GM19463 (cell line): ENCODE measurements at regions not wholly inside any gene's neighbourhood (a gene's known extent, or its start where the extent isn't known, plus 50 kb on each side); places are given as distances from the start of the nearest gene placed in this dataset.

ENCODE experiments used
- ATAC-seq: cut with Tn5 transposase; IDR thresholded peaks from one replicate; pipeline ENCODE4 v1.9.1; 2021; ENCODE audit warnings: mild to moderate bottlenecking, moderate library complexity; ENCODE audit not compliant: unreplicated experiment

- no peak for ATAC-seq
These were observed 71.1 kb upstream of the SDK1 start for GRCh38 chr7:3229904-3230470.

GRCh38 chr7:3230908-3231307, 70.1 kb upstream of the SDK1 start:
- ATAC-seq: no peak

DNA sequence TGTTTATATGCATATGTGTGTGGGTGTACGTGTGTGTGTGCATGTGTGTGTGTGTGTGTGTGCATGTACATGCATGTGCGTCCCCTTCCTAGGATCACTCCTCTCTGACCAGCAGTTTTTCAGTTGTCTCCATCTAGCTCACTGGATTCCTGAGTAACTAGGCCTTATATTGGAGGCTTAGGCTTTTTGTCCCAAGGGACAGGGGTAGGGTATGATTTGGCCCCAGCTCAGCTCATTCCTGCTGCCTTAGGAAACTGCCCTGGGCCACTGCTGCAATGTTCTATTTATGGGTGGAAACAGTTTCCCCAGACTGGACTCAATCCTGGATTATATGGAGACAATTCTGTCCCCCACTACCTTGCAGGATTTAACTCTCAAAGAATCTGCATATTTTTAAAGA, 68.8 kb upstream of the SDK1 start:
- no peak for ATAC-seq

GRCh38 chr7:3233301-3233700, 67.8 kb upstream of the SDK1 start:
- no peak for ATAC-seq

- no peak for ATAC-seq
These were observed 67.0 kb upstream of the SDK1 start for GRCh38 chr7:3234051-3234450.

- ATAC-seq: no peak
These were observed 66.2 kb upstream of the SDK1 start for GRCh38 chr7:3234851-3235250.

DNA sequence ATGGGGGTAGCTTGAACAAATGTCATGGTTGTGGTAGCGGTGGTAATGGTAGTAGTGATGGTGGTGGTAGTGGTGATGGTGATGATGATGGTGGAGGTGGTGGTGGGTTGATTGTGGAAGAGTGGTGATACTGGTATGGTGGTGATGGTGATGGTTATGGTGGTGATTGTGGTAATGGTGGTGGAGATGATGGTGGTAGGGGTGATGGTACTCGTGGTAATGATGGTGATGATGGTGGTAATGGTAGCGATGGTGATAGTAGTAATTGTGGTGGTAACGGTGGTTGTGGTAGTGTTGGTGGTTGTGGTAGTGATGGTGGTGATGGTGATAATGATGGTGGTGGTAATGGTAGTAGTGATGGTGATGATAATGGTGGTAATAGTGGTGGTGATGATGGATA, 65.7 kb upstream of the SDK1 start:
- no peak for ATAC-seq

DNA sequence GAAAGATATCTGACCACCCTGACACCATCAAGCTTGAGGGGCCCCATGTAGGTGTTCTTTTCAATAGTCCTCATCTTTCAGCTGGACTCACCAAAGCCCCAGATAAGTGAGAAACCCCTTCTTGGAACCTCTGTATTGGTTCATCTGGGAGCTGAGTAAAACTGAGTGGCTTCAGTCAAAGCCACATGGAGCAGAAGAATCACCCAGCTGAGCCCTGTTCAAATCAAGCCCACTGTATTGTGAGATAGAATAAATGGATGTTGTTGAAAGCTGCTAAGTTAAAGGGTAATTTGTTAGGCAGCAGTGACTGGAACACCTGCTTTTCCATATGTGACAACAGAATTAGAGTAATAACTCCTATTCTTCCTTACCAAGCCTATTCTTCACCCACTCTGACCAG, 64.8 kb upstream of the SDK1 start:
- no peak for ATAC-seq

DNA sequence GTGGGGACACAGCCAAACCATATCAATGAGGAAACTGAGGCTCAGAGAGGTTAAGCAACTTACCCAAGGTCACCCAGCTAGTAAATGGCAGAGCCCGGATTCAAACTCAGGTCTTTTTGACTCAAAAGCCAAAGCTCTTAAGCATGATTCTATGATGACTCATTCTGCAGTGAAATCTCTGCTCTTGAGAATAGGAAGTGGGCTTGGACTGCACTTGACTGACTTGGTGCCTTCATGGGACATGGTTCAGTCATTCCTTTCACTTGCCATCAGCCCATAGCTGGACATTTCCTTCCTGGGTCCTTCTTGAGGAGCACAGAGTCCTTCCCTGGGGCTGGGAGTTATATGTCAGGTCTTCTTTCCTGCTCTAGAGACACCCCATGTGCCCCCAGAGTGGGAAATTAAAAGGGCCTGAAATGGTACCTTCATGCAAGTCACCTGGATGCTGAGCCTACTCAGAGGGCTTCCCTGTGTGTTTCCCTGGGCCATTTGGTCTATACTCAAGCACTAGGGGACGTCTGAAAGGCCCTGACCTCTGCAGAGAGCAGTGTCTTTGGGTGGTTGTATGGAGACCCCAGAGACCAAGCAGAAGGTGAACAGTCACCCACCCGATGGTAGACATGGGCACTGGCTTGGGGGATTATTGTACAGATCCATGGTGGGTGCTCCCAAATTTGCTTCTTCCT, 62.4 kb upstream of the SDK1 start:
- ATAC-seq: no peak

- ATAC-seq: no peak
These were observed 61.8 kb upstream of the SDK1 start for GRCh38 chr7:3239291-3239691.

GRCh38 chr7:3240826-3241430, 60.1 kb upstream of the SDK1 start:
- ATAC-seq: no peak

GRCh38 chr7:3241686-3242258, 59.3 kb upstream of the SDK1 start:
- no peak for ATAC-seq

DNA sequence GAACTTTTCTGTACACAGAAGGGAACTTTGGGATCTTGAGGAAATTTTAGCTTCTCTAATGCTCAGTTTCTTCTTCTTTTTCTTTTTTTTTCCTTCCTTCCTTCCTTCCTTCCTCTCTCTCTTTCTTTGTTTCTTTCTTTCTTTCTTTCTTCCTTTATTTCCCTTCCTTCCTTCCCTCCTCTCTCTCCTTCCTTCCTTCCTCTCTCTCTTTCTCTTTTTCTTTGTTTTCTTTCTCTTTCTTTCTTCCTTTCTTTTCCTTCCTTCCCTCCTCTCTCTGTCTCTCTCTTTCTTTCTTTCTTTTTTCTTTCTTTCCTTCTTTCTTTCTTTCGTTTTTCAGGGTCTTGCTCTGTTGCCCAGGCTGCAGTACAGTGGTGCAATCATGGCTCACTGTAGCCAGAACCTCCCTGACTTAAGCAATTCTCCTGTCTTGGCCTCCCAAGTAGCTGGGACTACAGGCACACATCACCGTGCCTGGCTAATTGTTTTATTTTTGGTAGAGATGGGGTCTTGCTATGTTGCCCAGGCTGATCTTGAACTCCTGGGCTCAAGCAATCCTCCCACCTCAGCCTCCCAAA, 58.6 kb upstream of the SDK1 start:
- no peak for ATAC-seq

DNA sequence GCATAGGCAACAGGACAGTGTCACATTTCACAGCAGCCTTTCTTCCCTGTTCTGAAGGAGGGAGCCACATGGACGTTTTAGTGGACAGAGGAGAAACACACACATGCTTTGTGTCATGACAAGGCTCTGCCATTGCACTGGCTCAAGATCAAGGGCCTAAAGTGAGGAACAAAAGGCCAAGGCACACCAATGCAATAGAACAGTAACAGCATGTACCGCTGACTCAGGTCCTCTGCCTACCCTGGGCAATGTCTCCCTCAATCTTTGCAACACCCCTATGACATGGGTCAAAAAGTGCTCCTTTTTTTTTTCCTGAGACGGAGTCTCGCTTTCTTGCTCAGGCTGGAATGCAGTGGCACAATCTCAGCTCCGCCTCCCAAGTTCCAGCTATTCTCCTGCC, 57.8 kb upstream of the SDK1 start:
- ATAC-seq: no peak

GRCh38 chr7:3243680-3244079, 57.4 kb upstream of the SDK1 start:
- ATAC-seq: no peak

GRCh38 chr7:3244241-3244814, 56.7 kb upstream of the SDK1 start:
- no peak for ATAC-seq

DNA sequence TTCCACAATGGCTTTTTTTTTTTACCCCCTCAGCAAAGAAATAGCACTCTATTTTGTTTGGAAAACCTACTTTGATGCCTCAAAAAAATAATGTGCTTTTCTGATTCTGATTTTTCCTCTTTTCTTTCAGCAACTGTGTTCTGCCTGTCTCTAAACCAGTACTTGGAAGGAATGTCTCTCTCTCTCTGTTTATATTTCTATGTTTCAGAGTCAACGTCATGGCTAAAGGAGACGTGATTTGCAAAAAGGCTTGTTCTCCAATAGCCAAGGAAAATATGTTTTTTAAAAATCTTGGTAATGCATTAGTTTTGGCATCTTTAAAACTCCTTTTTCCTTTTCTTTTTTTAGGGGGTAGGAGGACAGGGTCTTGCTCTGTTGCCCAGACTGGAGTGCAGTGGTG, 56.0 kb upstream of the SDK1 start:
- no peak for ATAC-seq

- no peak for ATAC-seq
These were observed 55.3 kb upstream of the SDK1 start for GRCh38 chr7:3245721-3246120.

- ATAC-seq: no peak
These were observed 54.9 kb upstream of the SDK1 start for GRCh38 chr7:3246127-3246526.

- no peak for ATAC-seq
These were observed 54.4 kb upstream of the SDK1 start for GRCh38 chr7:3246651-3247050.

GRCh38 chr7:3250725-3251124, 50.3 kb upstream of the SDK1 start:
- ATAC-seq: no peak
